K562 (cell line): ENCODE measurements at regions not wholly inside any gene's neighbourhood (a gene's known extent, or its start where the extent isn't known, plus 50 kb on each side); places are given as distances from the start of the nearest gene placed in this dataset.

Source experiments
- ATAC-seq: fragments of 200-7000 bp; cut with Tn5 transposase; 3 replicates; pipeline ENCODE4 v1.9.1; 2020; ENCODE audit warnings: moderate library complexity
- BruUV-seq: library from RNA; stranded (reverse); fragments of 400-500 nt; replicated peaks from 2 replicates; lab custom pipeline; 2021; lab: Mats Ljungman, UMichigan
- CTCF ChIA-PET: fragments of 300-600 bp; formaldehyde crosslinking; extraction: SDS; loops from one replicate; lab custom pipeline; 2021; ENCODE audit warnings: low intra/inter-chr PET ratio; lab: Yijun Ruan, JAX
- POLR2A ChIA-PET: fragments of 300-600, 350-650 bp; sonication (Branson Sonifier 250); formaldehyde crosslinking; extraction: SDS; loops from one replicate; lab custom pipeline; 2021; ENCODE audit warnings: antibody characterized with exemption, inconsistent platforms; lab: Yijun Ruan, JAX
- DNase-seq, 4 experiments: peaks; one replicate each; pipeline versions ENCODE4 v3.0.0 to v3.0.0-alpha.2; 2011 to 2018; ENCODE audit warnings: low spot score in 3 of 4, mixed read lengths in 3 of 4; ENCODE audit errors: extremely low read depth in 1 of 4
- FAIRE-seq: peaks from 2 replicates; lab custom pipeline; 2011; peaks lifted over from hg19 to GRCh38; lab: Jason Lieb, UNC
- H2AFZ ChIP-seq: 2 replicates; pipeline ENCODE4 v1.6.0; 2011; ENCODE audit warnings: low read depth, low read length, control low read depth, inconsistent platforms
- H3K27ac ChIP-seq: fragments of 200-600 bp; 3 replicates; pipeline ENCODE4 v1.8.0; 2011; ENCODE audit warnings: low read depth, mild to moderate bottlenecking, control low read depth, inconsistent platforms, low read length, moderate library complexity, mixed read lengths; ENCODE audit errors: extremely low read depth
- H3K27me3 ChIP-seq, 2 experiments: fragments of 300-600 bp in 1 of 2; 2 replicates in 1 of 2; 3 replicates in 1 of 2; pipeline versions ENCODE4 v1.6.0 to v1.8.0; 2011; ENCODE audit warnings: inconsistent platforms in 2 of 2, low read length in 2 of 2, mild to moderate bottlenecking in 1 of 2, mixed read lengths in 1 of 2, moderate library complexity in 1 of 2; ENCODE audit not compliant: control insufficient read depth in 2 of 2, insufficient read depth in 2 of 2
- H3K36me3 ChIP-seq: fragments of 300-600 bp; 3 replicates; pipeline ENCODE4 v1.8.0; 2011; ENCODE audit warnings: mild to moderate bottlenecking, low read length, inconsistent platforms; ENCODE audit not compliant: control insufficient read depth, insufficient read depth
- H3K4me1 ChIP-seq, 2 experiments: fragments of 200-600 bp in 1 of 2; replicated peaks in 1 of 2; 2 replicates in 1 of 2; 3 replicates in 1 of 2; pipeline versions ENCODE4 v1.5.1 to v1.8.0; 2011; ENCODE audit warnings: inconsistent platforms in 2 of 2, low read length in 2 of 2, mild to moderate bottlenecking in 1 of 2, mixed read lengths in 1 of 2, moderate library complexity in 1 of 2; ENCODE audit not compliant: control insufficient read depth in 2 of 2, insufficient read depth in 2 of 2
- H3K4me2 ChIP-seq: 2 replicates; pipeline ENCODE4 v1.6.1; 2011; ENCODE audit warnings: low read length, control low read depth, inconsistent platforms, mixed read lengths; ENCODE audit not compliant: insufficient read depth
- H3K4me3 ChIP-seq: fragments of 200-600 bp; sonication (generic), shearing (Covaris generic); 2 replicates; pipeline ENCODE4 v1.5.1; 2016; ENCODE audit warnings: control low read depth, inconsistent platforms
- H3K79me2 ChIP-seq: fragments of 200-600 bp; 3 replicates; pipeline ENCODE4 v1.8.0; 2011; ENCODE audit warnings: low read length, inconsistent platforms; ENCODE audit not compliant: control insufficient read depth, insufficient read depth
- H3K9ac ChIP-seq, 2 experiments: 2 replicates each; pipeline versions ENCODE4 v1.6.0 to v1.6.1; 2011; ENCODE audit warnings: low read depth in 2 of 2, low read length in 2 of 2, control low read depth in 1 of 2, inconsistent platforms in 1 of 2, mild to moderate bottlenecking in 1 of 2, mixed read lengths in 1 of 2; ENCODE audit not compliant: insufficient read depth in 1 of 2
- H3K9me1 ChIP-seq: one replicate; pipeline ENCODE4 v1.6.0; 2011; ENCODE audit warnings: inconsistent platforms, mild to moderate bottlenecking, low read length, moderate library complexity; ENCODE audit not compliant: control insufficient read depth, insufficient read depth
- H3K9me3 ChIP-seq: replicated peaks from 2 replicates; pipeline ENCODE4 v1.5.1; 2011; ENCODE audit warnings: low read depth, low read length, inconsistent platforms; ENCODE audit not compliant: control insufficient read depth, insufficient read depth
- H4K20me1 ChIP-seq: replicated peaks from 2 replicates; pipeline ENCODE4 v1.6.1; 2011; ENCODE audit warnings: low read length, inconsistent platforms, mixed read lengths; ENCODE audit not compliant: control insufficient read depth, insufficient read depth
- ATF3 ChIP-seq, 2 experiments: fragments of 450-650 bp in 1 of 2; sonication (generic) in 1 of 2; formaldehyde crosslinking in 1 of 2; IDR thresholded peaks in 1 of 2; conservative IDR thresholded peaks in 1 of 2; 2 replicates each; pipeline versions ENCODE4 v1.6.1 to v1.8.1; 2016 to 2023; ENCODE audit warnings: mild to moderate bottlenecking in 2 of 2, moderate library complexity in 2 of 2, inconsistent platforms in 1 of 2, missing genetic modification reagents in 1 of 2
- CBFA2T2 ChIP-seq: fragments of 450-650 bp; conservative IDR thresholded peaks from 2 replicates; pipeline ENCODE4 v1.6.1; 2017; ENCODE audit warnings: mild to moderate bottlenecking
- ELF4 ChIP-seq: fragments of 450-650 bp; formaldehyde crosslinking; IDR thresholded peaks from 2 replicates; pipeline ENCODE4 v1.4.0; 2022; ENCODE audit warnings: missing genetic modification characterization
- FOXJ3 ChIP-seq: sonication (generic); formaldehyde crosslinking; IDR thresholded peaks from 2 replicates; pipeline ENCODE4 v1.4.0; 2020; ENCODE audit warnings: mild to moderate bottlenecking, missing genetic modification reagents
- HDAC1 ChIP-seq, 2 experiments: fragments of 450-650 bp; IDR thresholded peaks; 2 replicates each; pipeline ENCODE4 v1.6.1; 2016 to 2017; ENCODE audit warnings: inconsistent platforms in 1 of 2, mild to moderate bottlenecking in 1 of 2, moderate library complexity in 1 of 2
- HNRNPK ChIP-seq: fragments of 200-400 bp; formaldehyde crosslinking; IDR thresholded peaks from one replicate; pipeline ENCODE4 v1.6.1; 2018; ENCODE audit warnings: mild to moderate bottlenecking, low read depth, low read length; ENCODE audit not compliant: poor library complexity, severe bottlenecking
- KAT7 ChIP-seq: sonication (generic); formaldehyde crosslinking; IDR thresholded peaks from 2 replicates; pipeline ENCODE4 v1.8.0; 2022; ENCODE audit warnings: missing genetic modification reagents, mild to moderate bottlenecking, borderline replicate concordance
- MECOM ChIP-seq: fragments of 250-450 bp; sonication (Bioruptor Pico); IDR thresholded peaks from 2 replicates; pipeline ENCODE4 v1.8.0; 2022; ENCODE audit warnings: inconsistent platforms
- NONO ChIP-seq, 2 experiments: fragments of 200-400 bp in 1 of 2; fragments of 450-650 bp in 1 of 2; formaldehyde crosslinking in 1 of 2; IDR thresholded peaks; 2 replicates each; pipeline ENCODE4 v1.6.1; 2017; ENCODE audit warnings: low read depth in 2 of 2, mild to moderate bottlenecking in 2 of 2, moderate library complexity in 2 of 2, low read length in 1 of 2
- PCBP1 ChIP-seq: fragments of 200-400 bp; formaldehyde crosslinking; IDR thresholded peaks from 2 replicates; pipeline ENCODE4 v1.6.1; 2018; ENCODE audit warnings: mild to moderate bottlenecking, low read depth, low read length; ENCODE audit not compliant: poor library complexity, severe bottlenecking
- RAD21 ChIP-seq, 2 experiments: fragments of 250-450 bp in 1 of 2; fragments of 450-650 bp in 1 of 2; sonication (Bioruptor Pico) in 1 of 2; formaldehyde crosslinking in 1 of 2; IDR thresholded peaks in 1 of 2; conservative IDR thresholded peaks in 1 of 2; 2 replicates each; pipeline versions ENCODE4 v1.4.0 to v1.8.0; 2020 to 2022; ENCODE audit warnings: mild to moderate bottlenecking in 2 of 2, moderate library complexity in 1 of 2
- SMAD2 ChIP-seq: fragments of 150-350 bp; IDR thresholded peaks from 2 replicates; pipeline ENCODE4 v1.6.1; 2014; ENCODE audit warnings: low read depth, mild to moderate bottlenecking, low read length
- ZFP1 ChIP-seq: fragments of 450-650 bp; formaldehyde crosslinking; IDR thresholded peaks from 2 replicates; pipeline ENCODE4 v1.4.0; 2020; ENCODE audit warnings: mild to moderate bottlenecking, mixed read lengths
- ZNF184 ChIP-seq: sonication (generic); formaldehyde crosslinking; IDR thresholded peaks from 2 replicates; pipeline ENCODE4 v1.5.0; 2020; ENCODE audit warnings: missing genetic modification reagents
- ZNF717 ChIP-seq: fragments of 250-450 bp; sonication (Bioruptor Pico); IDR thresholded peaks from 2 replicates; pipeline ENCODE4 v1.5.0; 2021
- WGBS: fragments of 100-300 bp; shearing (Covaris generic); methylation state at CpG from one replicate; pipeline ENCODE4 v1.1.6; 2016; ENCODE audit warnings: low coverage, mixed read lengths; ENCODE audit not compliant: insufficient coverage; ENCODE audit errors: missing lambda C conversion rate; 5-methylcytosine and 5-hydroxymethylcytosine counted together
- in situ Hi-C: fragments of 300-500 bp; cut with MboI; formaldehyde crosslinking; loops from 4 replicates; pipeline ENCODE4 v1.15.0; 2018; ENCODE audit warnings: inconsistent platforms, mixed read lengths
- intact Hi-C: fragments of 100-400 bp; cut with micrococcal nuclease; formaldehyde crosslinking; loops from 2 replicates; pipeline ENCODE4 v1.14.2; 2022

- no peak overlapping the region for H3K4me3 ChIP-seq
- H3K9ac ChIP-seq: no peak overlapping the region
- peaks cover 0 to 15% of the 10 kb centered on the region in 2 experiments; a peak in 3 of 5 replicates for H3K4me1 ChIP-seq
- BruUV-seq: no TSS peak
- FAIRE-seq (no peak), DNase-seq (no peak), ATAC-seq (no peak)
- 62% methylated on average over 5 of the region's 5 CpGs for WGBS
- intact Hi-C loops (no loop called here), in situ Hi-C loops (no loop called here)
- H3K79me2 ChIP-seq: no peaks in the 10 kb centered on the region
- H2AFZ ChIP-seq: no peak overlapping the region
- no peaks in the 10 kb centered on the region; the same call in 1 of the 2 replicates for H3K9me3 ChIP-seq
- H3K36me3 ChIP-seq: no peaks in the 10 kb centered on the region
- no peaks in the 10 kb centered on the region for H4K20me1 ChIP-seq
- H3K27ac ChIP-seq: no peak overlapping the region
- ChIA-PET CTCF (no interaction called here), POLR2A (interaction anchor here (0.6 kb wide), 1 partner anchor 14 kb away, joined by 3 read pairs; no protein-coding TSS in a partner anchor)
- no peak overlapping the region for H3K4me2 ChIP-seq
- TF ChIP-seq FOXJ3 (CRISPR knock-in tag): no peak
- TF ChIP-seq ZNF717 (CRISPR knock-in tag): no peak
- TF ChIP-seq SMAD2: no peak
- no peak for TF ChIP-seq ATF3 (IDR thresholded peaks at IDR 0.05)
- TF ChIP-seq ATF3 (CRISPR knock-in tag; conservative IDR thresholded peaks at IDR 0.05): no peak
- TF ChIP-seq MECOM (CRISPR knock-in tag): no peak
- no peak for TF ChIP-seq KAT7 (CRISPR knock-in tag)
- no peak for TF ChIP-seq HNRNPK
- TF ChIP-seq RAD21 (CRISPR knock-in tag; conservative IDR thresholded peaks at IDR 0.05 in 1 of 2, IDR thresholded peaks at IDR 0.05 in 1 of 2): no peak
- no peak for TF ChIP-seq ZNF184 (CRISPR knock-in tag)
- no peak for TF ChIP-seq PCBP1
- no peak for TF ChIP-seq CBFA2T2
- TF ChIP-seq HDAC1 (IDR thresholded peaks at IDR 0.05): no peak
- no peak for TF ChIP-seq NONO (IDR thresholded peaks at IDR 0.05; ENCODE audit: low read depth in 2 of 2, low read length in 1 of 2)
- TF ChIP-seq ELF4: no peak
- no peak for TF ChIP-seq ZFP1 (CRISPR knock-in tag)
- TF ChIP-seq, all 486 proteins: peak for 0
- H3K27me3 ChIP-seq: no peaks in the 10 kb centered on the region
- H3K9me1 ChIP-seq: no peaks in the 10 kb centered on the region
These were observed 138.3 kb downstream of the CCDC71L start for GRCh38 chr7:106522696-106523095.
